Panc1 (cell line): ENCODE measurements at regions not wholly inside any gene's neighbourhood (a gene's known extent, or its start where the extent isn't known, plus 50 kb on each side); places are given as distances from the start of the nearest gene placed in this dataset.

Experiments
- ATAC-seq: fragments of 200-7000 bp; cut with Tn5 transposase; 2 replicates; pipeline ENCODE4 v1.9.1; 2020; ENCODE audit warnings: mild to moderate bottlenecking, moderate library complexity
- BruUV-seq: library from RNA; stranded (reverse); fragments of 400-500 nt; replicated peaks from 2 replicates; lab custom pipeline; 2021; lab: Mats Ljungman, UMichigan
- CTCF ChIA-PET: fragments of 300-600 bp; sonication (Branson Sonifier 250); formaldehyde crosslinking; loops from one replicate; lab custom pipeline; 2022; ENCODE audit warnings: antibody characterized with exemption; lab: Charles Lee
- POLR2A ChIA-PET: fragments of 300-600 bp; sonication (Branson Sonifier 250); formaldehyde crosslinking; loops from one replicate; lab custom pipeline; 2022; ENCODE audit warnings: antibody characterized with exemption; lab: Charles Lee
- DNase-seq: peaks from one replicate; pipeline ENCODE4 v3.0.0-alpha.2; 2010; ENCODE audit warnings: low read depth, low spot score
- H3K27ac ChIP-seq: 2 replicates; pipeline ENCODE4 v1.5.1; 2011; ENCODE audit warnings: mild to moderate bottlenecking, low read length, inconsistent platforms
- H3K27me3 ChIP-seq: fragments of 200-500 bp; sonication (Bioruptor generic); 2 replicates; pipeline ENCODE4 v1.6.0; 2014; ENCODE audit warnings: low read length, inconsistent platforms; ENCODE audit not compliant: control insufficient read depth, insufficient read depth
- H3K36me3 ChIP-seq: fragments of 200-500 bp; sonication (Bioruptor generic); 2 replicates; pipeline ENCODE4 v1.5.1; 2014; ENCODE audit warnings: inconsistent platforms, mild to moderate bottlenecking, low read length, moderate library complexity; ENCODE audit not compliant: control insufficient read depth, insufficient read depth
- H3K4me1 ChIP-seq: 2 replicates; pipeline ENCODE4 v1.5.1; 2011; ENCODE audit warnings: inconsistent platforms, mild to moderate bottlenecking, low read length, moderate library complexity; ENCODE audit not compliant: control insufficient read depth, insufficient read depth
- H3K4me3 ChIP-seq, 2 experiments: 2 replicates each; pipeline ENCODE4 v1.5.1; 2011 to 2012; ENCODE audit warnings: low read depth in 2 of 2, low read length in 2 of 2, mild to moderate bottlenecking in 2 of 2, inconsistent platforms in 1 of 2, moderate library complexity in 1 of 2
- H3K9me3 ChIP-seq: fragments of 200-500 bp; sonication (Bioruptor generic); 2 replicates; pipeline ENCODE4 v1.5.1; 2014; ENCODE audit warnings: low read depth, mild to moderate bottlenecking, inconsistent platforms, low read length, moderate library complexity; ENCODE audit not compliant: control insufficient read depth, insufficient read depth
- CTCF ChIP-seq: fragments of 450-650 bp; IDR thresholded peaks from 2 replicates; pipeline ENCODE4 v1.5.1; 2017; ENCODE audit warnings: mild to moderate bottlenecking
- POLR2AphosphoS5 ChIP-seq: IDR thresholded peaks from 2 replicates; pipeline ENCODE4 v1.6.1; 2012; ENCODE audit warnings: mild to moderate bottlenecking, low read depth, low read length, moderate library complexity
- TCF7L2 ChIP-seq: IDR thresholded peaks from 2 replicates; pipeline ENCODE4 v1.6.1; 2011; ENCODE audit warnings: mild to moderate bottlenecking, low read depth, low read length, inconsistent platforms
- in situ Hi-C: cut with HindIII; loops from 2 replicates; pipeline ENCODE4 v1.10.0; 2016; ENCODE audit warnings: low sequenced_read_pairs, low pct_unique_long_range_greater_than_20kb
- intact Hi-C: fragments of 100-400 bp; cut with micrococcal nuclease; formaldehyde crosslinking; loops from one replicate; pipeline ENCODE4 v1.10.0; 2022; ENCODE audit not compliant: unreplicated experiment

- ChIA-PET POLR2A (no interaction called here), CTCF (no interaction called here)
- in situ Hi-C loops (no loop called here), intact Hi-C loops (loop anchor here (10.0 kb wide), 1 partner anchor 1606 kb away; no protein-coding TSS in a partner anchor)
- no peaks in the 10 kb centered on the region for H3K36me3 ChIP-seq
- no TSS peak for BruUV-seq
- H3K27me3 ChIP-seq: no peaks in the 10 kb centered on the region
- H3K9me3 ChIP-seq: no peaks in the 10 kb centered on the region
- no peak overlapping the region for H3K4me3 ChIP-seq
- ATAC-seq (no peak), DNase-seq (no peak)
- H3K27ac ChIP-seq: no peak overlapping the region
- H3K4me1 ChIP-seq: no peaks in the 10 kb centered on the region
- TF ChIP-seq CTCF: no peak
- TF ChIP-seq TCF7L2: no peak
- no peak for TF ChIP-seq POLR2AphosphoS5
These were observed 50.1 kb upstream of the KCNH7 start for GRCh38 chr2:162888652-162889051.
